ENCODE measurements at regions not wholly inside any gene's neighbourhood (a gene's known extent, or its start where the extent isn't known, plus 50 kb on each side); places are given as distances from the start of the nearest gene placed in this dataset.

- no peak overlapping the region for H3K27ac ChIP-seq
- in situ Hi-C loops (cut with HindIII; ENCODE audit: low pct_ligation_motif_present, low sequenced_read_pairs), result no loop called here
- no peak for TF ChIP-seq CTCF (IDR thresholded peaks at IDR 0.05; ENCODE audit: low read depth, low read length, missing control alignments)
- no peaks in the 10 kb centered on the region for H3K36me3 ChIP-seq (replicated peaks)
- no peaks in the 10 kb centered on the region for H3K27me3 ChIP-seq (replicated peaks)
- DNase-seq, result no peak
- H3K4me3 ChIP-seq (ENCODE audit: low read depth, low read length), result no peak overlapping the region
Measured at GRCh38 chr13:86085890-86086289, 286.7 kb upstream of the SLITRK6 start.

- Histone ChIP-seq H3K4me3 (ENCODE audit: low read depth, low read length) (no peak overlapping the region), H3K27ac (no peak overlapping the region), H3K36me3 (replicated peaks) (no peaks in the 10 kb centered on the region), H3K27me3 (replicated peaks) (no peaks in the 10 kb centered on the region)
- DNase-seq, result no peak
- in situ Hi-C loops (cut with HindIII; ENCODE audit: low pct_ligation_motif_present, low sequenced_read_pairs), result no loop called here
- no peak for TF ChIP-seq CTCF (IDR thresholded peaks at IDR 0.05; ENCODE audit: low read depth, low read length, missing control alignments)
Measured at GRCh38 chr13:86082121-86082520, 282.9 kb upstream of the SLITRK6 start.

- no peaks in the 10 kb centered on the region for H3K27me3 ChIP-seq (replicated peaks)
- no peak for TF ChIP-seq CTCF (IDR thresholded peaks at IDR 0.05; ENCODE audit: low read depth, low read length, missing control alignments)
- H3K27ac ChIP-seq, result no peak overlapping the region
- H3K4me3 ChIP-seq (ENCODE audit: low read depth, low read length), result no peak overlapping the region
- in situ Hi-C loops (cut with HindIII; ENCODE audit: low pct_ligation_motif_present, low sequenced_read_pairs), result no loop called here
- no peak for DNase-seq
- no peaks in the 10 kb centered on the region for H3K36me3 ChIP-seq (replicated peaks)
Measured at GRCh38 chr13:86080340-86080995, 281.2 kb upstream of the SLITRK6 start.

- in situ Hi-C loops (cut with HindIII; ENCODE audit: low pct_ligation_motif_present, low sequenced_read_pairs), result no loop called here
- DNase-seq, result no peak
- H3K27me3 ChIP-seq (replicated peaks), result no peaks in the 10 kb centered on the region
- H3K27ac ChIP-seq, result no peak overlapping the region
- no peak overlapping the region for H3K4me3 ChIP-seq (ENCODE audit: low read depth, low read length)
- no peak for TF ChIP-seq CTCF (IDR thresholded peaks at IDR 0.05; ENCODE audit: low read depth, low read length, missing control alignments)
- no peaks in the 10 kb centered on the region for H3K36me3 ChIP-seq (replicated peaks)
Measured at GRCh38 chr13:86066611-86067365, 267.6 kb upstream of the SLITRK6 start.

- no peak for DNase-seq
- TF ChIP-seq CTCF (IDR thresholded peaks at IDR 0.05; ENCODE audit: low read depth, low read length, missing control alignments), result no peak
- Histone ChIP-seq H3K27ac (no peak overlapping the region), H3K27me3 (replicated peaks) (no peaks in the 10 kb centered on the region), H3K4me3 (ENCODE audit: low read depth, low read length) (no peak overlapping the region), H3K36me3 (replicated peaks) (no peaks in the 10 kb centered on the region)
- in situ Hi-C loops (cut with HindIII; ENCODE audit: low pct_ligation_motif_present, low sequenced_read_pairs), result no loop called here
Measured at GRCh38 chr13:86052141-86052540, 252.9 kb upstream of the SLITRK6 start.
